ENCODE measurements at regions not wholly inside any gene's neighbourhood (a gene's known extent, or its start where the extent isn't known, plus 50 kb on each side); places are given as distances from the start of the nearest gene placed in this dataset.

- no peaks in the 10 kb centered on the region for H3K36me3 ChIP-seq (ENCODE audit: insufficient read depth, low read length)
- H3K27ac ChIP-seq = no peak overlapping the region
- TF ChIP-seq FOXP2 (optimal IDR thresholded peaks at IDR 0.05; ENCODE audit: control extremely low read depth, extremely low read length, insufficient read depth) (no peak), POLR2AphosphoS5 (IDR thresholded peaks at IDR 0.05; ENCODE audit: borderline replicate concordance, low read depth, low read length) (no peak), EZH2 (IDR thresholded peaks at IDR 0.05) (no peak)
These were observed 169.5 kb downstream of the BLID start for GRCh38 chr11:121946514-121946913.

DNA sequence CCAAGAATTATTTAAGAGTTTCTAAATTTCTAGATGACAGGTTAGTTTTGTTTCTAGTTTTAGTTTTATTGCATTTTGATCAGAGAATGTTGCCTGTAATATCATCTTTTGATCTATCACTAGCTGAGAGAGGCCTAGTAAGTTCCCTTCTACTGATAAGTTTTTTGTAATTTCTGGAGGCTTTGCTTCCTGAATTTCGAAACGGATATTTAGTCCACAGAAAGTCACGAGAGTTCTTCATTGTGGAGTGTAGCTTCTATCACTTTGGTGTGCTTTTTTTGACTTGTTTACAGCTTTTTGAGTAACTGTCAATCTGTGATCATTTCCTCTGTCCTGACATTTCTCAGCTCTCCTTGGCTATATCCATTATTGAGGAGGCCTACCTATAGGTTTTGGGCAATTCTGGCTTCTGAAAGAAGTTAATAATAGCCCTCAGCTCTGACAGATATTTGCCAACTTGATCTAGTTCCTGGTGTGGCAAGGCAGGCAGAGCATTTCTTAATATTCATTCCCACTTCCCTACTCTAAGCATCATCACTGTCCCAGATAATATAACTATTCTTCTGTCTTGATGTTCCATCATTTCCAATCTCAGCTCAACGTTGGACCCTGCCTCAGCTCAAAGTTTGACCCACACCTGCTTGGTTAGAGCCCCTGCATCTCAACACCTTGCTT lies 171.3 kb downstream of the BLID start:
- Histone ChIP-seq H3K4me3 (no peak overlapping the region), H3K36me3 (ENCODE audit: insufficient read depth, low read length) (no peaks in the 10 kb centered on the region), H3K9me3 (ENCODE audit: low read depth, low read length) (no peaks in the 10 kb centered on the region), H3K9ac (ENCODE audit: insufficient read length) (no peak overlapping the region), H3K27ac (no peak overlapping the region)
- no peak for TF ChIP-seq FOXP2 (optimal IDR thresholded peaks at IDR 0.05; ENCODE audit: control extremely low read depth, extremely low read length, insufficient read depth)
- TF ChIP-seq POLR2AphosphoS5 (IDR thresholded peaks at IDR 0.05; ENCODE audit: borderline replicate concordance, low read depth, low read length) = no peak
- TF ChIP-seq EZH2 (IDR thresholded peaks at IDR 0.05) = no peak
- no peak for DNase-seq (ENCODE audit: low read depth, low spot score)

More at GRCh38 chr11:121946514-121946913, 169.5 kb downstream of the BLID start:
- Histone ChIP-seq H3K9ac (ENCODE audit: insufficient read length) (no peak overlapping the region), H3K4me3 (no peak overlapping the region), H3K9me3 (ENCODE audit: low read depth, low read length) (no peaks in the 10 kb centered on the region)
- DNase-seq (ENCODE audit: low read depth, low spot score) = no peak

GRCh38 chr11:121938076-121938475 lies 177.9 kb downstream of the BLID start:
- H3K27ac ChIP-seq = no peak overlapping the region
- H3K9ac ChIP-seq (ENCODE audit: insufficient read length) = no peak overlapping the region
- no peaks in the 10 kb centered on the region for H3K9me3 ChIP-seq (ENCODE audit: low read depth, low read length)
- no peak for DNase-seq (ENCODE audit: low read depth, low spot score)
- TF ChIP-seq EZH2 (IDR thresholded peaks at IDR 0.05) (no peak), FOXP2 (optimal IDR thresholded peaks at IDR 0.05; ENCODE audit: control extremely low read depth, extremely low read length, insufficient read depth) (no peak), POLR2AphosphoS5 (IDR thresholded peaks at IDR 0.05; ENCODE audit: borderline replicate concordance, low read depth, low read length) (no peak)
- no peaks in the 10 kb centered on the region for H3K36me3 ChIP-seq (ENCODE audit: insufficient read depth, low read length)
- H3K4me3 ChIP-seq = no peak overlapping the region

- DNase-seq (ENCODE audit: low read depth, low spot score) = no peak
- no peak overlapping the region for H3K9ac ChIP-seq (ENCODE audit: insufficient read length)
- no peak overlapping the region for H3K4me3 ChIP-seq
- no peak overlapping the region for H3K27ac ChIP-seq
- H3K9me3 ChIP-seq (ENCODE audit: low read depth, low read length) = no peaks in the 10 kb centered on the region
- TF ChIP-seq FOXP2 (optimal IDR thresholded peaks at IDR 0.05; ENCODE audit: control extremely low read depth, extremely low read length, insufficient read depth) (no peak), EZH2 (IDR thresholded peaks at IDR 0.05) (no peak), POLR2AphosphoS5 (IDR thresholded peaks at IDR 0.05; ENCODE audit: borderline replicate concordance, low read depth, low read length) (no peak)
- no peaks in the 10 kb centered on the region for H3K36me3 ChIP-seq (ENCODE audit: insufficient read depth, low read length)
These were observed 179.1 kb downstream of the BLID start for GRCh38 chr11:121936781-121937447.

DNA sequence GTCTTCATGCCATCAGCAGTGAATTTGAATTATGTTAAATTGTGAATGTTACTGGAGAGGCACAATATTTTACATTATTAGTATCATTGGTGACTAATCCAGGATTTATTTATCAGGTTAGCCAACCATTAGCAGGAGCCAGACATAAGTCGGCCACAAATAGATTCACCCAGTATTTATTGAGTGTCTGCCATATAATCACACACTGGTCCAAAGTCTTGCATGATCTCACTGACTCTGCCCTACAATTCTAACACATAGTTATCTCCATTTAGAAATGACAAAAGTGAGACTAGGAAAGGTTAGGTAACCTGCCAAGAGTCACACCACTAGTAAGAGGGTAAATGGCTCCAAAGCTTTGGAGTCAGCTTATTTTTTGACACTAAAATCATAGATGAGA lies 179.6 kb downstream of the BLID start:
- Histone ChIP-seq H3K9me3 (ENCODE audit: low read depth, low read length) (no peaks in the 10 kb centered on the region), H3K4me3 (no peak overlapping the region), H3K9ac (ENCODE audit: insufficient read length) (no peak overlapping the region), H3K27ac (no peak overlapping the region), H3K36me3 (ENCODE audit: insufficient read depth, low read length) (no peaks in the 10 kb centered on the region)
- no peak for DNase-seq (ENCODE audit: low read depth, low spot score)
- TF ChIP-seq POLR2AphosphoS5 (IDR thresholded peaks at IDR 0.05; ENCODE audit: borderline replicate concordance, low read depth, low read length) (no peak), FOXP2 (optimal IDR thresholded peaks at IDR 0.05; ENCODE audit: control extremely low read depth, extremely low read length, insufficient read depth) (no peak), EZH2 (IDR thresholded peaks at IDR 0.05) (no peak)

DNA sequence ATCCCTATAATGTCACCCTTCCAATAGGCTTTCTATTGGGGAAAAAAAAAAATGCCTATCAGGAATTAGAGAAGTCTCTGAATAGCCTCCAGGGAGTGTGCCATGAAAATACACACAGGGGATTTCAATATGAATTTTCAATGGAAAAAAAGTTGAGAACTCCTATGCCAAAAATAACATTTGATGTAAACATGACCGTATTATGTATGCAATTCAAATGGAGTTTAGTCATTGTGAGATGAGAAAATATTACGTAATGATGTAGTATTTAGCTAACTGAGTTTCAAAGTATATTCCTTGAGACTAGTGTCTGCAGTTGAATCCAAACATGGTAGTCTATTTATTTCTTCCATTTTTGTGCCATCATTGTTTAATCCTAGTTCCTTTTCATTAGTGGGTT lies 182.3 kb downstream of the BLID start:
- Histone ChIP-seq H3K4me3 (no peak overlapping the region), H3K27ac (no peak overlapping the region), H3K36me3 (ENCODE audit: insufficient read depth, low read length) (no peaks in the 10 kb centered on the region), H3K9me3 (ENCODE audit: low read depth, low read length) (no peaks in the 10 kb centered on the region), H3K9ac (ENCODE audit: insufficient read length) (no peak overlapping the region)
- no peak for DNase-seq (ENCODE audit: low read depth, low spot score)
- TF ChIP-seq FOXP2 (optimal IDR thresholded peaks at IDR 0.05; ENCODE audit: control extremely low read depth, extremely low read length, insufficient read depth) (no peak), EZH2 (IDR thresholded peaks at IDR 0.05) (no peak), POLR2AphosphoS5 (IDR thresholded peaks at IDR 0.05; ENCODE audit: borderline replicate concordance, low read depth, low read length) (no peak)

GRCh38 chr11:121933294-121933693 lies 182.7 kb downstream of the BLID start:
- TF ChIP-seq FOXP2 (optimal IDR thresholded peaks at IDR 0.05; ENCODE audit: control extremely low read depth, extremely low read length, insufficient read depth) (no peak), EZH2 (IDR thresholded peaks at IDR 0.05) (no peak), POLR2AphosphoS5 (IDR thresholded peaks at IDR 0.05; ENCODE audit: borderline replicate concordance, low read depth, low read length) (no peak)
- no peaks in the 10 kb centered on the region for H3K9me3 ChIP-seq (ENCODE audit: low read depth, low read length)
- no peak overlapping the region for H3K4me3 ChIP-seq
- H3K9ac ChIP-seq (ENCODE audit: insufficient read length) = no peak overlapping the region
- no peak for DNase-seq (ENCODE audit: low read depth, low spot score)
- H3K36me3 ChIP-seq (ENCODE audit: insufficient read depth, low read length) = no peaks in the 10 kb centered on the region
- H3K27ac ChIP-seq = no peak overlapping the region

DNA sequence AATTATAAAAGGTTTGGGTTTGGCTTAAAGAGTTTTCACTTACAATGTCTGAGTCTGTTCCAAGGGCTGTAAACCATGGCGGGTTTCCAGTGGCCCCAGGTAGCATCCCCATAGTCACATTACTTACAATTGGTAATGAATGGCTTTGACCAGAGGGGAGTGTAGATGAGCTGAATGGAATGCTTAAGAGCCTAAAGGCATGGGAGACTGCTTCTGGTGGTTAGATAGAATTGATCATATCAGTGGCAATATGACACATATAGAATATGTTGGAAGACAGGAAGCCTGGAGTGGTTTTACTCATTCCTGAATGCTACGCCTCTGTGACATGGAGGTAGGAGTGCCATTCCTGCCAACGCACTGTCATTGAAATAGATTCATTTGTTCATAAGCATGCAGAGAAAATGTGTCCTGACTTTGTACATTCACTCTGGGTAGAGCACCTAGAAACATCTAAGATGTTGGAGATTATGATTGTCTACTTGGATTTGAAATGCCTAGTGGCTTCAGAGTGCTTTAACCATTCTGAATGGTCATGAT lies 183.3 kb downstream of the BLID start:
- no peak for DNase-seq (ENCODE audit: low read depth, low spot score)
- H3K4me3 ChIP-seq = no peak overlapping the region
- H3K36me3 ChIP-seq (ENCODE audit: insufficient read depth, low read length) = no peaks in the 10 kb centered on the region
- no peaks in the 10 kb centered on the region for H3K9me3 ChIP-seq (ENCODE audit: low read depth, low read length)
- H3K27ac ChIP-seq = no peak overlapping the region
- no peak overlapping the region for H3K9ac ChIP-seq (ENCODE audit: insufficient read length)
- TF ChIP-seq POLR2AphosphoS5 (IDR thresholded peaks at IDR 0.05; ENCODE audit: borderline replicate concordance, low read depth, low read length) = no peak
- no peak for TF ChIP-seq FOXP2 (optimal IDR thresholded peaks at IDR 0.05; ENCODE audit: control extremely low read depth, extremely low read length, insufficient read depth)
- TF ChIP-seq EZH2 (IDR thresholded peaks at IDR 0.05) = no peak

Measured in SK-N-MC (cell line).